PC-3 (cell line): ENCODE measurements at regions not wholly inside any gene's neighbourhood (a gene's known extent, or its start where the extent isn't known, plus 50 kb on each side); places are given as distances from the start of the nearest gene placed in this dataset.

Experiments
- ATAC-seq: fragments of 200-7000 bp; cut with Tn5 transposase; 2 replicates; pipeline ENCODE4 v1.9.1; 2020; ENCODE audit warnings: mild to moderate bottlenecking, moderate library complexity
- BruUV-seq: library from RNA; stranded (reverse); fragments of 400-500 nt; replicated peaks from 2 replicates; lab custom pipeline; 2021; lab: Mats Ljungman, UMichigan
- CTCF ChIA-PET: fragments of 300-600 bp; sonication (Branson Sonifier 250); formaldehyde crosslinking; loops from one replicate; lab custom pipeline; 2022; ENCODE audit warnings: antibody characterized with exemption; lab: Charles Lee
- POLR2A ChIA-PET: fragments of 300-600 bp; sonication (Branson Sonifier 250); formaldehyde crosslinking; loops from one replicate; lab custom pipeline; 2022; ENCODE audit warnings: antibody characterized with exemption; ENCODE audit not compliant: unreplicated experiment; lab: Charles Lee
- DNase-seq: peaks from one replicate; pipeline ENCODE4 v3.0.0-alpha.2; 2015
- H2AFZ ChIP-seq: fragments of 300-600 bp; sonication (generic); 2 replicates; pipeline ENCODE4 v1.6.0; 2016; ENCODE audit warnings: antibody characterized with exemption, low read length
- H3F3A ChIP-seq: fragments of 300-600 bp; sonication (generic); one replicate; pipeline ENCODE4 v1.6.0; 2017; ENCODE audit warnings: antibody characterized with exemption, low read length, control low read depth, mild to moderate bottlenecking; ENCODE audit not compliant: unreplicated experiment
- H3K27ac ChIP-seq: fragments of 300-600 bp; sonication (generic); 2 replicates; pipeline ENCODE4 v1.5.1; 2016; ENCODE audit warnings: mild to moderate bottlenecking, low read length
- H3K27me3 ChIP-seq: fragments of 300-600 bp; sonication (generic); 2 replicates; pipeline ENCODE4 v1.6.1; 2016; ENCODE audit warnings: low read length, mixed read lengths
- H3K36me3 ChIP-seq: fragments of 300-600 bp; sonication (generic); 2 replicates; pipeline ENCODE4 v1.6.1; 2016; ENCODE audit warnings: low read depth, mixed run types, low read length, mixed read lengths
- H3K4me1 ChIP-seq: fragments of 300-600 bp; sonication (generic); 2 replicates; pipeline ENCODE4 v1.5.1; 2016; ENCODE audit warnings: low read length; ENCODE audit not compliant: insufficient read depth
- H3K4me2 ChIP-seq: fragments of 300-600 bp; sonication (generic); 2 replicates; pipeline ENCODE4 v1.6.0; 2016; ENCODE audit warnings: low read length
- H3K4me3 ChIP-seq: fragments of 300-600 bp; sonication (generic); 2 replicates; pipeline ENCODE4 v1.5.1; 2016; ENCODE audit warnings: mild to moderate bottlenecking, low read length, mixed read lengths
- H3K79me2 ChIP-seq: fragments of 300-600 bp; sonication (generic); 2 replicates; pipeline ENCODE4 v1.6.1; 2017; ENCODE audit warnings: low read length, mixed read lengths
- H3K9ac ChIP-seq: fragments of 300-600 bp; sonication (generic); 2 replicates; pipeline ENCODE4 v1.6.0; 2016; ENCODE audit warnings: mild to moderate bottlenecking, low read length
- H3K9me2 ChIP-seq: fragments of 300-600 bp; sonication (generic); replicated peaks from 2 replicates; pipeline ENCODE4 v1.6.1; 2016; ENCODE audit warnings: mixed run types, low read length, mixed read lengths
- H3K9me3 ChIP-seq: fragments of 300-600 bp; sonication (generic); 2 replicates; pipeline ENCODE4 v1.6.1; 2016; ENCODE audit warnings: low read length, mixed read lengths
- H4K20me1 ChIP-seq: fragments of 300-600 bp; sonication (generic); 2 replicates; pipeline ENCODE4 v1.6.1; 2016; ENCODE audit warnings: low read length, mixed read lengths
- EZH2 ChIP-seq: fragments of 300-600 bp; sonication (generic); IDR thresholded peaks from one replicate; pipeline ENCODE4 v1.6.1; 2017; ENCODE audit warnings: antibody characterized with exemption, mild to moderate bottlenecking, low read length; ENCODE audit not compliant: unreplicated experiment
- EZH2phosphoT487 ChIP-seq: fragments of 300-600 bp; sonication (generic); IDR thresholded peaks from 2 replicates; pipeline ENCODE4 v1.6.1; 2018; ENCODE audit warnings: mild to moderate bottlenecking, antibody characterized with exemption, low read length, borderline replicate concordance
- intact Hi-C: fragments of 100-400 bp; cut with micrococcal nuclease; formaldehyde crosslinking; loops from 2 replicates; pipeline ENCODE4 v1.9.0; 2023
- TF ChIP-seq, protein P1 (sequence below): fragments of 300-600 bp; sonication (generic); conservative IDR thresholded peaks from 2 replicates; pipeline ENCODE4 v1.5.1; 2017; ENCODE audit warnings: antibody characterized with exemption, low read depth, mild to moderate bottlenecking, low read length

DNA sequence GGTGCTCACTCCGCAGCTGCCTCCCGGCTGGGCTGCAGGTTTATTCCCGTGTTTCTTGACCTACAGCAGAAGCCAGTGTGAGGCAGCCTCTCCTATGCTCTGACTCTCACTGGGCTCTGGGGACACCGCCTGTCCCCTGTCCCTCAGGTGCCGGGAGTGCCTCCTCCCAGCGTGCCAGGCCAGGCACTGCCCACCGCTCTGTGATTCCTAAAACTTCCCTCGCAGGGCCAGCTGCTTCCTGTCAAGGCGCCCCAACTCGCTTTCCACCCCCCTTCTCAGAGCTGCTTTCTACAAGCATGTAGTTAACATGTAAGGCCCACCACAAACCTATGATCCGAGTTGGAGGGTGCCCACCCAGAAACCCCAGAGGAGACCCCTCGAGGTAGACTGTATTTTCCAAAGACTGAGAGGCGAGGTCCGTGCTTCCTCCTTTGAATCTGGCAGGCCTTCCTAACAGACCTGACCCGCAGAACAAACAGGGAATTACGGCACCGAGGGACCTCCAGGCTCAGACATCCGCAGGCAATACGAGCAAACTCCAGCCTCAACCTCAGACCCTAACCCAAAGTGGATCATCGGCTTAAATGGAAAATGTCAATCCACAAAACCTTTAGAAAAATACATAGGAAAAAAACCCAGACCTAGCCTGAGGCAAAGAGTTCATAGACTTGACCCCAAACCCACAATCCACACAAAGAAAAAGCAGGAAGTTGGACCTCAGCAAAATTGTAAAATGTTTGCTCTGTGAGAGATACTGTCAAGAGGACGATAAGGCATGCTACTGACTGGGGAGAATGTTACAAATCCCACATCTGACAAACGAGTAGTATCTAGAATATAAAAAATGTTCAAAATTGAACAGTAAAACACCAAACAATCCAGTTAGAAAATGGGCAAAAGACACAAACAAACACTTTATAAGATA, 121.3 kb upstream of the IQSEC1 start:
- Histone ChIP-seq H2AFZ (no peak overlapping the region), H3K9ac (peak overlapping the region; percentile 43), H3K4me1 (peaks cover 53% of the 10 kb centered on the region), H3K27ac (peak overlapping the region; percentile 78), H3K27me3 (no peaks in the 10 kb centered on the region), H4K20me1 (no peaks in the 10 kb centered on the region), H3K9me3 (no peaks in the 10 kb centered on the region), H3F3A (peaks cover 9% of the 10 kb centered on the region), H3K36me3 (no peaks in the 10 kb centered on the region), H3K9me2 (no peaks in the 10 kb centered on the region), H3K4me3 (no peak overlapping the region), H3K4me2 (peak overlapping the region; percentile 56), H3K79me2 (peaks cover 29% of the 10 kb centered on the region; the same call in 1 of the 2 replicates)
- intact Hi-C loops, result loop anchor here (1.0 to 2.0 kb wide), 3 partner anchors 24 to 102 kb away; no protein-coding TSS in a partner anchor
- BruUV-seq, result TSS peak; percentile 23
- DNase-seq, result peak; percentile 84
- ChIA-PET CTCF (interaction anchor here (1.0 kb wide), 1 partner anchor 103 kb away, joined by 3 read pairs; no protein-coding TSS in a partner anchor), POLR2A (no interaction called here)
- peak; percentile 71 for ATAC-seq
- TF ChIP-seq EZH2 (no peak), EZH2phosphoT487 (no peak)
- TF ChIP-seq, protein P1, sequence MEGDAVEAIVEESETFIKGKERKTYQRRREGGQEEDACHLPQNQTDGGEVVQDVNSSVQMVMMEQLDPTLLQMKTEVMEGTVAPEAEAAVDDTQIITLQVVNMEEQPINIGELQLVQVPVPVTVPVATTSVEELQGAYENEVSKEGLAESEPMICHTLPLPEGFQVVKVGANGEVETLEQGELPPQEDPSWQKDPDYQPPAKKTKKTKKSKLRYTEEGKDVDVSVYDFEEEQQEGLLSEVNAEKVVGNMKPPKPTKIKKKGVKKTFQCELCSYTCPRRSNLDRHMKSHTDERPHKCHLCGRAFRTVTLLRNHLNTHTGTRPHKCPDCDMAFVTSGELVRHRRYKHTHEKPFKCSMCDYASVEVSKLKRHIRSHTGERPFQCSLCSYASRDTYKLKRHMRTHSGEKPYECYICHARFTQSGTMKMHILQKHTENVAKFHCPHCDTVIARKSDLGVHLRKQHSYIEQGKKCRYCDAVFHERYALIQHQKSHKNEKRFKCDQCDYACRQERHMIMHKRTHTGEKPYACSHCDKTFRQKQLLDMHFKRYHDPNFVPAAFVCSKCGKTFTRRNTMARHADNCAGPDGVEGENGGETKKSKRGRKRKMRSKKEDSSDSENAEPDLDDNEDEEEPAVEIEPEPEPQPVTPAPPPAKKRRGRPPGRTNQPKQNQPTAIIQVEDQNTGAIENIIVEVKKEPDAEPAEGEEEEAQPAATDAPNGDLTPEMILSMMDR, result no peak

DNA sequence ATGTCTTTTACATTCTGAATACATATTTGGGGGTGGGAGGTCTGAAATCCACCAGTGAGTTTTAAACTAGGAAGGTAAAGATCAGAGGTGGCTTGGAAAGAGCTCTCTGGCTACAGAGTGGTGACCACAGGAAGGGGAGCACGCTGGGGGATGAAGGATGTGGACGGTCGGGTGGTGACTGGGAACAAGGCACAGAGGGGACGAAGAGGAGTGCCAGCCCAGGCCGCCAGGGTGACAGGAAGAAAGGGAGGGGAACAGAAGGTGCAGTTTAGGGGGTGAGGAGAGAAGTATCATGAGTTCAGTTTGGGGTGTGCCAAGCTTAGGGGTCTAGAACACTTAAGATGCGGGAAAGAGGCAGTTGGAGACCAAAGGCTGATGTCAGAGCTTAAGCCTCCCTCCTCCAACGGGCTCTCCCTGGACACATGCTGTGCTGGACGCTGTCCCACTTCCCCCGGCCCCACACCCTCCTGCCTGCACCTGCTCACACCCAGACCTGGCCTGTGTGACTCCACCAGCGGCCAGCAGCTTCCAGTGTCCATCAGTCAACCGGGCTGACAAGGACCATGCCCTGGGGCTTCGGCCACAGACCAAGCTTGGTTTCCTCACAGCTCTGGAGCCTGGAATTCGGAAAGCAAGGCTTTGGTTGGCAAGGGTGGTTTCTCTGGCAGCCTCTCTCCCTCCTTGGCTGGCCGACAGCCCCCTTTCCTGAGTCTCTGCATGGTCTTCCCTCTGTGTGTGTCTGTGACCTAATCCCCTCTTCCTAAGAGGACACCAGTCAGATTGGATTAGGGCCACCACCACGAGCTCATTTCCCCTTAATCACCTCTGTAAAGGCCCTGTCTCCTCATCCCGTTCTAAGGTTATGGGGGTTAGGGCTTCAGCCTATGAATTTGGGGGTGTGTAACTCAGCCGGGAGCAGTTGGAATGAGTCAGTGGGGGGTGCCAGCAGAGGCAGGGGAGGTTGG, 120.4 kb upstream of the IQSEC1 start:
- intact Hi-C loops, result loop anchor here (2.0 kb wide), 1 partner anchor 25 kb away; no protein-coding TSS in a partner anchor
- H3K27ac ChIP-seq, result peak overlapping the region; percentile 78
- TF ChIP-seq, protein P1, result no peak
- TF ChIP-seq EZH2phosphoT487, result no peak
- H3K4me3 ChIP-seq, result no peak overlapping the region
- CTCF ChIA-PET, result interaction anchor here (0.6 to 0.8 kb wide), 2 partner anchors 9 to 102 kb away, joined by 3 to 4 read pairs; no protein-coding TSS in a partner anchor
- H3K9me3 ChIP-seq, result no peaks in the 10 kb centered on the region
- H3K79me2 ChIP-seq, result peaks cover 36% of the 10 kb centered on the region; the same call in 1 of the 2 replicates
- peak overlapping the region; percentile 56 for H3K4me2 ChIP-seq
- H2AFZ ChIP-seq, result no peak overlapping the region
- 0 out of 2 replicates have a peak overlapping the region, but pooled peaks have one; percentile 25 for H3K9ac ChIP-seq
- no peaks in the 10 kb centered on the region for H3K36me3 ChIP-seq
- no TSS peak for BruUV-seq
- H3K27me3 ChIP-seq, result no peaks in the 10 kb centered on the region
- peaks cover 9% of the 10 kb centered on the region for H3F3A ChIP-seq
- H3K4me1 ChIP-seq, result peaks cover 62% of the 10 kb centered on the region
- POLR2A ChIA-PET, result no interaction called here
- ATAC-seq (peak; percentile 4), DNase-seq (peak; percentile 19)
- H4K20me1 ChIP-seq, result no peaks in the 10 kb centered on the region
- H3K9me2 ChIP-seq, result no peaks in the 10 kb centered on the region
